Effector memory CD4-positive, alpha-beta T cell (primary cell): ENCODE measurements at regions not wholly inside any gene's neighbourhood (a gene's known extent, or its start where the extent isn't known, plus 50 kb on each side); places are given as distances from the start of the nearest gene placed in this dataset.
"Not testable (repeated sequence)": the region's sequence is repeated elsewhere in the genome, so short reads cannot be mapped to it uniquely, and the experiment has no call there.

Experiments used
- DNase-seq, 3 donors: peaks; one replicate each; pipeline ENCODE4 v3.0.0-alpha.2; 2020
- H3K27ac ChIP-seq: 2 replicates; pipeline ENCODE4 v1.7.0; 2013; ENCODE audit warnings: mild to moderate bottlenecking, low read length, moderate library complexity; ENCODE audit not compliant: insufficient read depth, poor library complexity, severe bottlenecking
- H3K27me3 ChIP-seq: replicated peaks from 2 replicates; pipeline ENCODE4 v1.7.0; 2013; ENCODE audit warnings: mild to moderate bottlenecking, low read length; ENCODE audit not compliant: insufficient read depth, control insufficient read depth, poor library complexity, severe bottlenecking
- H3K36me3 ChIP-seq: 2 replicates; pipeline ENCODE4 v1.7.0; 2013; ENCODE audit warnings: mild to moderate bottlenecking, low read length, moderate library complexity; ENCODE audit not compliant: control insufficient read depth, insufficient read depth
- H3K4me1 ChIP-seq: 2 replicates; pipeline ENCODE4 v1.7.0; 2013; ENCODE audit warnings: low read length, mild to moderate bottlenecking; ENCODE audit not compliant: control insufficient read depth, insufficient read depth, poor library complexity, severe bottlenecking
- H3K4me3 ChIP-seq: 2 replicates; pipeline ENCODE4 v1.7.0; 2013; ENCODE audit warnings: low read length, low read depth, mild to moderate bottlenecking; ENCODE audit not compliant: insufficient read depth, poor library complexity, severe bottlenecking
- H3K9me3 ChIP-seq: 2 replicates; pipeline ENCODE4 v1.7.0; 2013; ENCODE audit warnings: mild to moderate bottlenecking, low read length, moderate library complexity; ENCODE audit not compliant: control insufficient read depth

- Histone ChIP-seq H3K27ac (no peak overlapping the region), H3K4me1 (no peaks in the 10 kb centered on the region), H3K4me3 (no peak overlapping the region), H3K9me3 (no peaks in the 10 kb centered on the region), H3K27me3 (no peaks in the 10 kb centered on the region), H3K36me3 (no peaks in the 10 kb centered on the region)
- no peak for DNase-seq
These were observed 589.4 kb downstream of the RFPL4B start for GRCh38 chr6:112936504-112936903.

GRCh38 chr6:112937690-112938089 lies 590.6 kb downstream of the RFPL4B start:
- H3K4me1 ChIP-seq, DNase-seq, H3K4me3 ChIP-seq, H3K36me3 ChIP-seq, H3K27ac ChIP-seq, H3K27me3 ChIP-seq, H3K9me3 ChIP-seq: not testable (repeated sequence)

GRCh38 chr6:112938650-112939049 lies 591.5 kb downstream of the RFPL4B start:
- H3K9me3 ChIP-seq = no peaks in the 10 kb centered on the region
- no peaks in the 10 kb centered on the region for H3K4me1 ChIP-seq
- no peak overlapping the region for H3K27ac ChIP-seq
- H3K27me3 ChIP-seq = no peaks in the 10 kb centered on the region
- H3K36me3 ChIP-seq = no peaks in the 10 kb centered on the region
- H3K4me3 ChIP-seq = no peak overlapping the region
- no peak for DNase-seq

GRCh38 chr6:112939563-112939962 lies 592.4 kb downstream of the RFPL4B start:
- Histone ChIP-seq H3K4me3 (no peak overlapping the region), H3K36me3 (no peaks in the 10 kb centered on the region), H3K4me1 (no peaks in the 10 kb centered on the region), H3K9me3 (no peaks in the 10 kb centered on the region), H3K27me3 (no peaks in the 10 kb centered on the region), H3K27ac (no peak overlapping the region)
- DNase-seq = no peak

GRCh38 chr6:112941613-112942012 lies 594.5 kb downstream of the RFPL4B start:
- Histone ChIP-seq H3K27me3 (no peaks in the 10 kb centered on the region), H3K27ac (no peak overlapping the region), H3K9me3 (no peaks in the 10 kb centered on the region), H3K4me1 (no peaks in the 10 kb centered on the region), H3K4me3 (no peak overlapping the region), H3K36me3 (no peaks in the 10 kb centered on the region)
- no peak for DNase-seq

- Histone ChIP-seq H3K4me3 (no peak overlapping the region), H3K36me3 (no peaks in the 10 kb centered on the region), H3K27me3 (no peaks in the 10 kb centered on the region), H3K9me3 (no peaks in the 10 kb centered on the region), H3K4me1 (no peaks in the 10 kb centered on the region), H3K27ac (no peak overlapping the region)
- no peak for DNase-seq
These were observed 598.9 kb downstream of the RFPL4B start for GRCh38 chr6:112946051-112946450.

GRCh38 chr6:112947507-112947906 lies 600.4 kb downstream of the RFPL4B start:
- Histone ChIP-seq H3K36me3 (no peaks in the 10 kb centered on the region), H3K4me3 (no peak overlapping the region), H3K27me3 (no peaks in the 10 kb centered on the region)

GRCh38 chr6:112951829-112952228 lies 604.7 kb downstream of the RFPL4B start:
- no peaks in the 10 kb centered on the region for H3K36me3 ChIP-seq
- no peaks in the 10 kb centered on the region for H3K4me1 ChIP-seq
- no peak overlapping the region for H3K27ac ChIP-seq
- no peak for DNase-seq
- no peak overlapping the region for H3K4me3 ChIP-seq
- H3K9me3 ChIP-seq = no peaks in the 10 kb centered on the region
- no peaks in the 10 kb centered on the region for H3K27me3 ChIP-seq

More at GRCh38 chr6:112947507-112947906, 600.4 kb downstream of the RFPL4B start:
- H3K4me1 ChIP-seq = no peaks in the 10 kb centered on the region
- no peak for DNase-seq
- no peaks in the 10 kb centered on the region for H3K9me3 ChIP-seq
- H3K27ac ChIP-seq = no peak overlapping the region

- H3K4me3 ChIP-seq, DNase-seq, H3K4me1 ChIP-seq, H3K9me3 ChIP-seq, H3K27ac ChIP-seq, H3K36me3 ChIP-seq, H3K27me3 ChIP-seq: not testable (repeated sequence)
These were observed 608.6 kb downstream of the RFPL4B start for GRCh38 chr6:112955743-112956142.

- H3K36me3 ChIP-seq = no peaks in the 10 kb centered on the region
- no peak for DNase-seq
- H3K4me1 ChIP-seq = no peaks in the 10 kb centered on the region
- no peak overlapping the region for H3K4me3 ChIP-seq
- H3K27me3 ChIP-seq = no peaks in the 10 kb centered on the region
- no peak overlapping the region for H3K27ac ChIP-seq
- H3K9me3 ChIP-seq = no peaks in the 10 kb centered on the region
These were observed 609.8 kb downstream of the RFPL4B start for GRCh38 chr6:112956696-112957535.
